Esophagus squamous epithelium (tissue), 4 donors: ENCODE measurements at regions not wholly inside any gene's neighbourhood (a gene's known extent, or its start where the extent isn't known, plus 50 kb on each side); places are given as distances from the start of the nearest gene placed in this dataset.

Source experiments
- CTCF ChIP-seq, 6 experiments: fragments of 450-650 bp in 4 of 6; fragments of 200-600 bp in 2 of 6; sonication (generic) in 2 of 6; IDR thresholded peaks; one replicate each; pipeline ENCODE4 v1.5.1; 2016 to 2019; ENCODE audit warnings: antibody characterized with exemption in 6 of 6, mild to moderate bottlenecking in 4 of 6, moderate library complexity in 4 of 6
- POLR2A ChIP-seq, 4 donors: fragments of 450-650 bp; IDR thresholded peaks; one replicate each; pipeline ENCODE4 v1.6.1; 2017; ENCODE audit warnings: antibody characterized with exemption in 4 of 4, mild to moderate bottlenecking in 4 of 4, moderate library complexity in 3 of 4

- TF ChIP-seq POLR2A (IDR thresholded peaks at IDR 0.05) (no peak), CTCF (IDR thresholded peaks at IDR 0.05) (no peak)
Measured at GRCh38 chr9:81472701-81473100, 216.6 kb downstream of the TLE1 start.
